ENCODE measurements at regions not wholly inside any gene's neighbourhood (a gene's known extent, or its start where the extent isn't known, plus 50 kb on each side); places are given as distances from the start of the nearest gene placed in this dataset.

DNA sequence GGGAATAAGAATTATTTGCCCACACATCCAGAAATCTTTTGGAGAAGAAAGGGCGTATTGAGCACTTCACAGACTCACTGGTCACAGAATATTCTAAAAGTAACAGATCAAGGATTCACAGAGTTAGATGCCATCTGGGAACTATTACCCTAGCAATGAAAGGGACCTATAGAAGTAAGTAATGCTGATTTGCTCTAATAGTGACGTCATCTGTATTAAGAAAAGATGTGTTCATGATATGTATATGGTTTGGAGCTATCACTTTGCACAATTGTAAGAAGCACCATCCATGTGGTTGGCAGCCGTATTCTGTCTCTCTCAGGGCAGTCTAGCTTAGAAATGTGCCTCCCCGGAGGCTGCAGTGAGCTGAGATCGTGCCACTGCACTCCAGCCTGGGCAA lies 52.8 kb upstream of the SV2C start:
- no peak for DNase-seq

DNA sequence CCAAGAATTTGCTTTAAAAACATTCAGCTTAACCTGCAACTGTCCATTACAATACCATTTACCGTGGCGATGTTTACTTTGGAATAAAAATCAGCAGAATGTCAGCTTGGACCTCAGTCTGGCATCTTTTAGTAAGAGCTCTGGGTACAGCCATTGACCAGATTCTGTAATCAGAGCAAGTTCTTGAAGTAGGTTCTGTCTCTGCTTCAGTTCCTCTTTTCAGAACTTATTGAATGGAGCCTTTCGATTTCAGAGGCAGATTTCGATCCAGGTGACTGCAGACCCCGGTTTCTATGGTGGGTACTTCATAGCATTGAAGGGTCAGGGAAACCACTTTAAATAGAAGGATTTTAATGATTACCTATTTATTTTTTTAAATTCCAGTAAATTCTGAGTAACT lies 53.4 kb upstream of the SV2C start:
- peak in 2 of 4 experiments; percentile 6 to 7 for DNase-seq

- DNase-seq: no peak
Observed at GRCh38 chr5:76025790-76026189, 57.4 kb upstream of the SV2C start.

GRCh38 chr5:76025069-76025468 lies 58.1 kb upstream of the SV2C start:
- no peak for DNase-seq

- DNase-seq: no peak
Observed at GRCh38 chr5:76022611-76023010, 60.6 kb upstream of the SV2C start.

GRCh38 chr5:76021936-76022584 lies 61.1 kb upstream of the SV2C start:
- DNase-seq: no peak

GRCh38 chr5:76016258-76016657 lies 66.9 kb upstream of the SV2C start:
- no peak for DNase-seq

DNA sequence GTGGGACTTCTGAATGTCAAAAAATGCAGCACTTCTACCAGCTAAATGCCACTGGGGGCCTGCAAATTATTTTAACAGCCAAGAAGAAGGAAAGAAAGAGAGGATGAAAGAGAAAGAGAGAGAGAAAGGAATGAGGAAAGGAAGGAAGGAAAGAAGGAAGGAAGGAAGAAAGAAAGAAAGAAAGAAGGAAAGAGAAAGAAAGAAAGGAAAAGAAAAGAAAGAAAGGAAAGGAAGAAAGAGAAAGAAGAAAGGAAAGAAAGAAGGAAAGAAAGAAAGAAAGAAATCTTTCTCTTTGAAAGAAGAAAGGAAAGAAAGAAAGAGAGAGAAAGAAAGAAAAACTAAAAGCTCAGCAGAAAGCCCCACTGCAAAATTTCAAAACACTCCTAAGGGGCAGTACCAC lies 69.2 kb upstream of the SV2C start:
- DNase-seq: no peak

DNA sequence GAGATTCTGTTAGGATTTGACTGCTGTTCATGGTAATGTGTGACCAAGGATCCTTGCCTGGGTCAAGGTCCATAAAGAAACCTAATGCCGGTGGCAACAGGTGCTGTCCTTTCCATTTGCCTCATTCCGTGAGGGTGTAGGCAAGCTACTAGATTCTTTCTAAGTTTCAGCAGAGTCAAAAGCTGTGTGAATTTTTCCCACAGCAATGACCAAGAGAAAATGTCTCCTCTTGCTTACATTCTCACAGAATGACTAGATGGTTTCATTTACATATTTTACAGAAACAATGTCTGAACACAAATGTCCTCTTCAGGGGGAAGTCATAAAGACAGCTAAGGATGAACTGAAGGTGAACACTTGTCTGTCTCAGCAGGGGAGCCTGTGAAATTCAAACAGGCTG lies 75.3 kb upstream of the SV2C start:
- no peak for DNase-seq

- DNase-seq: no peak
Observed at GRCh38 chr5:76000582-76000981, 82.6 kb upstream of the SV2C start.

DNA sequence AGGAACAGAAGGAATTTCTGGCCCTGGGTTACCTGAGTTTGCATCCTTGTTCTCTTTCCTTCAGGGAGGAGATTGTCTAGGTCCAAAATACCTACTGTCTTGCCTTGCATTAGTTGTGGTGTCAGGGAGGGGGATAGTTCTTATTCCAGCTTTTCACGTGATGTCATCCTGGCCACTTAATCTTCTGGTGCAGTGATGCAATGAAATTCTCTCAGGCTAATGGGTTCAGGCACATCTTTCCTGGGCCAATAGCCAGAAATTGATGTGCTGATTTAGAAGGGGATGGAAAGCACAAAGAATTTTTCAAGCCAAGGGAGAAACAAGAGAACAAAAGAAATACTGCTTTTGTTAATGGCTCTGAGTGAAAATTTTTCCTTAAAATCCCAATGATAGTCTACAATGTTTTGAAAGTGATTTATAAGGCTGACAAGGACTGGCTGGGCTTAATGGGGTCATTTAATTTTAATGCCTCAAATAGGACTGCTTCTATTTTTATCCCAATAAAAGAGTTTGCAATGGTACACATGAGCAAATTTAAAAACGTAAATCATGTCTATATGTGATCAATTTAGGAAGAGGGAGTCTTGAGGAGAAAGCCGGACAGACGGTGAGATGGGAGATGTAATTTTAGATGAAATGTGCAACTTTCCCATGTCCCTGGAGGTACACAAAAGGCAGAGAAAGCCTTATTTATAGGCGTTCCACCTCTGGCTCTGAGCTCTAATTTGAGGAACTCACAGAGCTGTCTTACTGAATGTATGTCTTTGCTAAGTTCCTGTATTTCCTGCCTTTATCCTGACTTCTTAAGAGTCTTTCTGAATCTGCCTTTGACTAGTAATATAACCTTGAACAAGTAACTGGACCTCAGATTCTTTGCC lies 89.3 kb upstream of the SV2C start:
- DNase-seq: peak in 3 of 4 experiments; percentile 7 to 42 (median 38)

DNA sequence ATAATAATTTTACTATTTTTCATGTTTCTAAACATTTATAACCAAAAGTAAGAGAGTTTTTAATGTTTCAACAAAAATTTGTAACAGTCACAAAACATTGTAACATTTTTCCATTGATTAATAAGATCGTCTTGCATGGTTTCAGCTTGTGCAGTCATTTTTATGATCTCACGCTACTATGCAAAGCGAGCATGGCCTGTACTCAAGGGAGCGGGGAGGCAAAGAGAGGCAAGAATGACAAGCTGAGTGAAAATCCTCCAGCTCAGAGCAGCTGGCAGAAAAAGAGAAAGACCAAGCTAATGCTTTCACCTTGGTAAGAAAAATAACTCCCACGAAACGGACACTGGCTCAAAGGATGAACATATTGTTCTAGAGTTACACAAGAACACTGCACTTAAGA lies 90.0 kb upstream of the SV2C start:
- no peak for DNase-seq

DNA sequence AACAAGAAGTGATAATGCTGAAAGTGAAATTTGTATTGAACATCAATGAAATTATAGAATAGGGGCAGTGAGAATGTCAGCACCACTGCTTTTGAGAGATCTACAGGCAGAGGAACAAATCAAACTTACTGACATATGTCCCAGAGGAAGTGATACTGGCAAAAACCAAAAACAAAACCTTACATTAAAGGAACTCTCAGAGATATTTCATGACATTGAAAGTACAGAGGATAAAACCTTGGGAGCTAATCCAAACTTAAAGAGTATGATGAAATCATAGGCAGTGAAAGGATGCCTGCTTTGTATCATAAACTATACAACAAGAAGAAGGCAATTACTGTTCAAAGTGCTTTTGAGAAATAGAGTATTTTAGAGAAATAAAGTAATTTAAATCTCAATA lies 90.4 kb upstream of the SV2C start:
- DNase-seq: peak in 2 of 4 experiments; percentile 8 to 35

DNA sequence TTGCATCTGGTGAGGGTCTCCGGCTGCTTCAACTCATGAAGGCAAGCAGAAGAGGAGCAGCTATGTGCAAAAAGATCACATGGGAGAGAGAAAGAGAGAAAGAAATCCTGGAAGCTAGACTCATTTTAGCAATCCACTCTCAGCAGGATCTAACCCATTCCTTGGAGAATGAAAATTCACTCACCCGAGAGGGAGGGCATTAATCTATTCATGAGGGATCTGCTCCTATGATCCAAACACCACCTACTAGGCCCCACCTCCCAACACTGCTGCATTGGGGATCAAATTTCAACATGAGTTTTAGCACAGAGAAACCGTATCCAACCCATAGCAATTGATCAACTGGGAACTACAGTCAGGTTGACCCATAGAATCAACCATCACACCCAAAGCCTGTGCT lies 98.1 kb upstream of the SV2C start:
- DNase-seq: no peak

GRCh38 chr5:75975496-75975895 lies 107.7 kb upstream of the SV2C start:
- no peak for DNase-seq

DNA sequence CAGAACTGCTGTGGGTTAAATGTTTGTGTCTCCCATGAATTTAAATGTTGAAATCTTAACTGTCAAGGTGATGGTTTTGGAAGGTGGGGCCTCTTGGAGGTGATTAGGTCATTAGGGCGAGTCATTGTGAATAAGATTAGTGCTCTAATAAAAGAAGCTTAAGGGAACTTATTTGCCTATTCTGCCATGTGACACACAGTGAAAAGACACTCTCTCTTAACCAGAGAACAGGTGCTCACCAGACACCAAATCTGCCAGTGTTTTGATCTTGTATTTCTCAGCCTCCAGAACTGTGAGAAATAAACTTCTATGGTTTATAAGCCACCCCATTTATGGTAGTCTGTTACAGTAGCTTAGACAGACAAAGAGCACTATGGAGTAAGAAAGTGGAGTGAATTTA lies 117.9 kb upstream of the SV2C start:
- DNase-seq: no peak

DNA sequence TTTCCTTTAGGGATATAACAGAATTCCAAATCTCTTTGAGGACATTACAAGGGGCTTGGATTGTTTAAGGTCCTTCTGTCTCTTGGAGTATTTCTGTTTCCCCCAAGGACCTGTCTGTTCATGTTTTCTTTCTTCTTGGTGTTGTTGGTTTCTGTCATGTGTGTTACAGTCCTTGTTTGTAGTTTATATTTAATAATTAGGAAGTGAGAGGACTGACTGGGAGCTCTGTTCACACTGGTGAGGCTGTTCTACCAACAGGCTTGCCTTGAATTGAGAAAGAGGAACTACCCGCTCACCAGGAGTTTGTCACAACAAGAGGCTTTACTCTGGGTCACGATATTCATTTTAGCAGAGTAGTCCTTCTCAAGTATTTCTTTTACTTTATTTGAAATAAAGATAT lies 119.2 kb upstream of the SV2C start:
- peak; percentile 52 to 75 (median 64) for DNase-seq

DNA sequence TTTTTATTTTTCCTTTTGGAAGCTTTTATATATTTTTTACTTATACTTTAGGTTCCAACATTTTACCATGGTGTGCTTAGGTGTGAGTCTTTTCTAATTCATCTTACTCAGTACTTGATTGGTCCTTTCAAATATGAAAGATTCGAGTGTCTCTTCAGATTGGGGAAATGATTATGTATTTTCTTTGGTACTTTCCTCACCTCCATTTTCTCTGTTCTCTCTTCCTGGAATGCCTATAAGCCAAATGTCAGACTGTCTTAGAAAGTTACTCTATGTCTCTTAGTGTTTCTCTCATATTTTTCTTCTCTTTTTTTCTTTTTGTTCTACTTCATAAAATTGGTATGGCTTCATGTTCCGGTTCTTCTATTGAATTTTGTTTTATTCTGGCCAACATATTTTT lies 119.6 kb upstream of the SV2C start:
- DNase-seq: no peak

DNA sequence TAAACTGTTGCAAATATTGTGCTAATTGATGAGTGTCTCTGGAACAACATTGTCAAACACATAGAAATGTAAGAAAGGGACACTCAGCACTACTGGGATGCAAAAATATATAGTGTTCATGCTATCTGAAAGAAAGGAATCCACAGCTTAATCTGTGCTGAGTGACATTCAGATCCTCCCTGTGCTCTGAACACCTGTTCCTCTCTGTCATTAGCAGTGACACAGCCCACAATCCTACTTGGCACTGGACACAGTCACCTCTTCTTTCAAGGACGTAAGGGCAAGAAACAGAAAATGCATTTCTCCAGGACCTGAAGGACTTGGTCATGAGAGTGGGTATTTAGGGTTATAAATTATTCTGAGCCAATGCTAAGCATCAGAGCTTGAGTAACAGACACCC lies 121.4 kb upstream of the SV2C start:
- no peak for DNase-seq

GRCh38 chr5:75960129-75960528 lies 123.1 kb upstream of the SV2C start:
- DNase-seq: no peak

- DNase-seq: no peak
Observed at GRCh38 chr5:75952963-75953362, 130.2 kb upstream of the SV2C start.

DNA sequence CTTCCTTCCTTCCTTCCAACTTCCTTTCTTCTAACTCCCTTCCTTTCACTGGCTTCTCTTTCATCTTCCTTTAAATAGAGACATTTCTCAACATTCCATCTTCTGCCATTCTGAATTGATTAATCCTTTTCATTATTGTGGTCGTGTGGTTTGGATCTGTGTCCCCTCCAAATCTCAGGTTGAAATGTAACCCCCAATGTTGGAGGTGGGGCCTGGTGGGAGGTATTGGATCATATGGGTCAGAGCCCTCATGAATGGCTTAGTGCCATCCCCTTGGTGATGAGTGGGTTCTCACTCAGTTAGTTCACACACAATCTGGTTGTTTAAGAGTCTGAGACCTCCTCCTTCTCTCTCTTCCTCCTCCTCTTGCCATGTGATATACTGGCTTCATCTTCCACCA lies 130.9 kb upstream of the SV2C start:
- no peak for DNase-seq

DNA sequence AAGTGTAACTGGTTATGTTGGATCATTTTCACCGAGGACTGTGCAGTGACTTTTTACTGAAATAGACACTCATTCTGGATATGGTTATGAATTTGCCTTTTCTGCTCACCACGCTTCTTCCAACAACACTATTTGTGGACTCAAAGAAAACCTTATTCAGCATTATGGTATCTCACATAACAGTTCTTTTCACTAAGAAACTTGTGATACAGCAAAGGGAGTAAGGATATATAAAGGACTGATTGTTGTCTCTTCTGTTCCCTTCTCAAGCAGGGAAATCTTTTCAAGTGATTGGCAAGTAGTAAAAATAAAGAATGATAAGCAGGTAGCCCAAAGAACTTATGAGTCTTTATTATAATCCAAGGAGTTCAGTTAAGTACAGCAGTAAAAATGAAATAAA lies 131.5 kb upstream of the SV2C start:
- no peak for DNase-seq

DNA sequence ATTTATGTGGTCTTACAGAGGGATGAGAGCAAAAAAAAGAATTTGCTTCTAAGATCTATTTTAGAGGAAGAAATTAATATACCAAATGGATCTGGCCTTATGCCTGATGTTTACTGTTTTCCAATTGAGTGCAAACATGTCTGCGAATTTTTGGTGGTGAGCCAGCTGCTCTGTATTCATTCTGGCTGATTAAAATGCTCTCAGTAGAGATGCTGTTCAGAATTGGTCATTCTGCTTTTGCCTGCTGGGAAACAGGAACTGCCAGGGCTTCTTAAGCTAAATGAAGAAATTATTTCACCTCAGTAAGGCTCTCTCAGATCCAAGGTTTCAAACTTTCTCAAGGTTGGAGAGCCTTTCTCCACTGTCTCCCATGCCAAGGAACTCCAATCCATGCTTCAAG lies 132.0 kb upstream of the SV2C start:
- no peak for DNase-seq

Measured in suppressor macrophage (primary cell).